ENCODE measurements at regions not wholly inside any gene's neighbourhood (a gene's known extent, or its start where the extent isn't known, plus 50 kb on each side); places are given as distances from the start of the nearest gene placed in this dataset.
"Not testable (repeated sequence)": the region's sequence is repeated elsewhere in the genome, so short reads cannot be mapped to it uniquely, and the experiment has no call there.

DNA sequence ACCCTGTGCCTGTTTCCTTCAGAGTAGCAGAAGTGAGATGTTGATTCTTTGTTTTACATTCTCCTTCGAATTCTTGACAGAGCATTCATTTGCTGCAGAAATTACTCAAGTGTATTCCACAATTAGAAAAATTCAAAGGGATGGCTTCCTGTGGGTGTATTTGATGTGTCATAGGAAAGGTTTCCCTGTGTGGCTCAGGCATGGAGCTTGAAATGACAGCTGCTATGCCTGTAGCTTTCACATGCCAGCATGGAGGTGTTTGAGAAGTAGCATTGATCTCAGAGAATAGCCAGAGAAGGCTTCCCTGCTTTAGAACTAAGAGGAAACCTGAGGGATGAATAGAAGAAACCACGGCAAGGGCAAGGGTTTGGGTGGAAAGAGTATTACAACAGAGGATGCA, 317.2 kb upstream of the DEPDC1 start:
- Histone ChIP-seq H3K9me2 (replicated peaks; ENCODE audit: insufficient read depth, low read length) (no peaks in the 10 kb centered on the region), H2AFZ (ENCODE audit: low read length) (no peak overlapping the region)
- DNase-seq, result no peak

DNA sequence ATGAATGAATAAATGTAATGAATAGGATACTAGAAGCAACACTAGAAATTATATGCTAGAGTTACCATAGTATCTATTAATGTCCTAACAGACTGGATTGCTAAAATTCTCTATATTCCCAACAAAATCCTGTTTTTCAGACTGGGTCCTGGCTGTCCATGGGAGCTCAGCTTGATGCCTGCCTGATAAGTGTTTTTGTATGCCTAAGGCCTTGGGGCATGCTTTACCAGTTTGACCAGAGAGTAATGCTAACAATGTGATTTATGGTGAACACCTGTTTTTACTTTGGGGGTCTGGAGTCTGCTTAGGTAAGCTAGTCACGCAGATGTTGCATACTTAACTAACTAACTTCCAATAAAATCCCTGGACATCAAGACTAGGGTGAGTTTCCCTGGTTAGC, 318.8 kb upstream of the DEPDC1 start:
- Histone ChIP-seq H3K9me3 (replicated peaks; ENCODE audit: insufficient read depth, low read length) (no peaks in the 10 kb centered on the region), H3K79me2 (ENCODE audit: low read length) (no peaks in the 10 kb centered on the region), H3K27me3 (replicated peaks; ENCODE audit: insufficient read depth, low read length) (no peaks in the 10 kb centered on the region), H3F3A (ENCODE audit: insufficient read depth, low read length) (no peaks in the 10 kb centered on the region), H3K4me2 (ENCODE audit: low read depth, low read length) (no peak overlapping the region), H3K4me3 (ENCODE audit: low read length) (no peak overlapping the region), H3K4me1 (ENCODE audit: low read length) (no peaks in the 10 kb centered on the region), H3K9ac (ENCODE audit: low read length) (no peak overlapping the region), H3K36me3 (replicated peaks; ENCODE audit: insufficient read depth, low read length) (no peaks in the 10 kb centered on the region), H2AFZ (ENCODE audit: low read length) (no peak overlapping the region), H4K20me1 (ENCODE audit: insufficient read depth, low read length) (no peaks in the 10 kb centered on the region), H3K27ac (ENCODE audit: low read length) (no peak overlapping the region), H3K9me2 (replicated peaks; ENCODE audit: insufficient read depth, low read length) (no peaks in the 10 kb centered on the region)
- no peak for DNase-seq
- TF ChIP-seq, protein P1, sequence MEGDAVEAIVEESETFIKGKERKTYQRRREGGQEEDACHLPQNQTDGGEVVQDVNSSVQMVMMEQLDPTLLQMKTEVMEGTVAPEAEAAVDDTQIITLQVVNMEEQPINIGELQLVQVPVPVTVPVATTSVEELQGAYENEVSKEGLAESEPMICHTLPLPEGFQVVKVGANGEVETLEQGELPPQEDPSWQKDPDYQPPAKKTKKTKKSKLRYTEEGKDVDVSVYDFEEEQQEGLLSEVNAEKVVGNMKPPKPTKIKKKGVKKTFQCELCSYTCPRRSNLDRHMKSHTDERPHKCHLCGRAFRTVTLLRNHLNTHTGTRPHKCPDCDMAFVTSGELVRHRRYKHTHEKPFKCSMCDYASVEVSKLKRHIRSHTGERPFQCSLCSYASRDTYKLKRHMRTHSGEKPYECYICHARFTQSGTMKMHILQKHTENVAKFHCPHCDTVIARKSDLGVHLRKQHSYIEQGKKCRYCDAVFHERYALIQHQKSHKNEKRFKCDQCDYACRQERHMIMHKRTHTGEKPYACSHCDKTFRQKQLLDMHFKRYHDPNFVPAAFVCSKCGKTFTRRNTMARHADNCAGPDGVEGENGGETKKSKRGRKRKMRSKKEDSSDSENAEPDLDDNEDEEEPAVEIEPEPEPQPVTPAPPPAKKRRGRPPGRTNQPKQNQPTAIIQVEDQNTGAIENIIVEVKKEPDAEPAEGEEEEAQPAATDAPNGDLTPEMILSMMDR (IDR thresholded peaks at IDR 0.05; ENCODE audit: low read length), result no peak
- TF ChIP-seq EZH2 (optimal IDR thresholded peaks at IDR 0.05; ENCODE audit: low read depth, low read length) (no peak), EZH2phosphoT487 (IDR thresholded peaks at IDR 0.05; ENCODE audit: low read length) (no peak)

More for the DNA sequence above, 317.2 kb upstream of the DEPDC1 start:
- H3K27me3 ChIP-seq (replicated peaks; ENCODE audit: insufficient read depth, low read length), result no peaks in the 10 kb centered on the region
- H3K4me2 ChIP-seq (ENCODE audit: low read depth, low read length), result no peak overlapping the region
- no peaks in the 10 kb centered on the region for H4K20me1 ChIP-seq (ENCODE audit: insufficient read depth, low read length)
- no peaks in the 10 kb centered on the region for H3K79me2 ChIP-seq (ENCODE audit: low read length)
- TF ChIP-seq, protein P1 (IDR thresholded peaks at IDR 0.05; ENCODE audit: low read length), result no peak
- TF ChIP-seq EZH2phosphoT487 (IDR thresholded peaks at IDR 0.05; ENCODE audit: low read length), result no peak
- TF ChIP-seq EZH2 (optimal IDR thresholded peaks at IDR 0.05; ENCODE audit: low read depth, low read length), result no peak
- H3K9me3 ChIP-seq (replicated peaks; ENCODE audit: insufficient read depth, low read length), result no peaks in the 10 kb centered on the region
- H3K4me3 ChIP-seq (ENCODE audit: low read length), result no peak overlapping the region
- no peaks in the 10 kb centered on the region for H3F3A ChIP-seq (ENCODE audit: insufficient read depth, low read length)
- no peaks in the 10 kb centered on the region for H3K4me1 ChIP-seq (ENCODE audit: low read length)
- no peak overlapping the region for H3K9ac ChIP-seq (ENCODE audit: low read length)
- H3K27ac ChIP-seq (ENCODE audit: low read length), result no peak overlapping the region
- no peaks in the 10 kb centered on the region for H3K36me3 ChIP-seq (replicated peaks; ENCODE audit: insufficient read depth, low read length)

DNA sequence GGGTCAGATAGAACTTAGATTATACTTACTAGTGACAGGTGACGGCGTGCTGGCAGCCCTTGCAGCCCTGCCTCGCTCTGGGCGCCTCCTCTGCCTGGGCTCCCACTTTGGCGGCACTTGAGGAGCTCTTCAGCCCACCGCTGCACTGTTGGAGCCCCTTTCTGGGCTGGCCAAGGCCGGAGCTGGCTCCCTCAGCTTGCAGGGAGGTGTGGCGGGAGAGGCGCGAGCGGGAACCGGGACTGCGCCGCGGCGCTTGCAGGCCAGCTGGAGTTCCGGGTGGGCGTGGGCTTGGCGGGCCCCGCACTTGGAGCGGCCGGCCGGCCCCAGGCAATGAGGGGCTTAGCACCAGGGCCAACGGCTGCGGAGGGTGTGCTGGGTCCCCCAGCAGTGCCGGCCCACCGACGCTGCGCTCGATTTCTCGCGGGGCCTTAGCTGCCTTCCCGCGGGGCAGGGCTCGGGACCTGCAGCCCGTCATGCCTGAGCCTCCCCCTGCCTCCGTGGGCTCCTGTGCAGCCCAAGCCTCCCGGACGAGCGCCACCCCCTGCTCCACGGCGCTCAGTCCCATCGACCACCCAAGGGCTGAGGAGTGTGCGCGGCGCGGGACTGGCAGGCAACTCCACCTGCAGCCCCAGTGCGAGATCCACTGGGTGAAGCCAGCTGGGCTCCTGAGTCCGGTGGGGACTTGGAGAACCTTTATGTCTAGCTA, 320.8 kb upstream of the DEPDC1 start:
- H3K9me2 ChIP-seq (replicated peaks; ENCODE audit: insufficient read depth, low read length); H3K9me3 ChIP-seq (replicated peaks; ENCODE audit: insufficient read depth, low read length); H4K20me1 ChIP-seq (ENCODE audit: insufficient read depth, low read length); H3K36me3 ChIP-seq (replicated peaks; ENCODE audit: insufficient read depth, low read length); H3K79me2 ChIP-seq (ENCODE audit: low read length); H3K9ac ChIP-seq (ENCODE audit: low read length); H3F3A ChIP-seq (ENCODE audit: insufficient read depth, low read length); H3K4me1 ChIP-seq (ENCODE audit: low read length); H3K4me2 ChIP-seq (ENCODE audit: low read depth, low read length); H2AFZ ChIP-seq (ENCODE audit: low read length); H3K4me3 ChIP-seq (ENCODE audit: low read length); H3K27me3 ChIP-seq (replicated peaks; ENCODE audit: insufficient read depth, low read length); H3K27ac ChIP-seq (ENCODE audit: low read length); DNase-seq: not testable (repeated sequence)

DNA sequence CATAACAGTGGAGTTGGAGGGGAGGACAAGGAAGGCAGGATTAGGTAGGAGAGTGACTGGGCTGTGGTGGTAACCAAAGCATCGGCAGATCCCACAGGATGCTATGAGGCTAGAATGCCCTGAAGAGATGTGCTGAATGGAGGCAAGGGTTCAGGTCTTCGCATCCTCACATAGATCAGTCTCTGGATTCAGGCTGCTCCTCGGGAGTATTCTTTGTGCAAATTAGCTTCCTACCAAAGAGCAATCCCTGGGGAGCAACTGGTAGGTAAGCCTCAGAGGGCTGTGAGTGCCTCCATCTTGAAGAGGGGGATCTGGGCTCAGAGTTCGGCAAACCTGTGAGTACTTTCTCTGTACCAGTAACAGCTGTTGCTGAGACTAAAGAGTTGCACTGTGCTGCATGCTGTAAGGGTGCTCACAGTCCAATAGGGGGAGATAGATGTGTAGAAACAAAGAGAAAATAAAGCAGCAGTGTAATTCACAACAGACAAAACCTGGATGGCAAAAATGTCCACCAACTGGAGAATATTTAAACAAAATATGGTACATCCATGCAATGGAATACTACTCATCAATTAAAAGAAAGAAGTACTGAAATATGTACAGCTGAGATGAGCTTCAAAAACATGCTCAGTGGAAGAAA, 322.4 kb upstream of the DEPDC1 start:
- DNase-seq, result peak; percentile 47
- Histone ChIP-seq H3K4me3 (ENCODE audit: low read length) (no peak overlapping the region), H3K36me3 (replicated peaks; ENCODE audit: insufficient read depth, low read length) (no peaks in the 10 kb centered on the region), H3K79me2 (ENCODE audit: low read length) (no peaks in the 10 kb centered on the region), H3K9me2 (replicated peaks; ENCODE audit: insufficient read depth, low read length) (no peaks in the 10 kb centered on the region), H4K20me1 (ENCODE audit: insufficient read depth, low read length) (no peaks in the 10 kb centered on the region), H3K4me1 (ENCODE audit: low read length) (no peaks in the 10 kb centered on the region), H3F3A (ENCODE audit: insufficient read depth, low read length) (no peaks in the 10 kb centered on the region), H3K9ac (ENCODE audit: low read length) (no peak overlapping the region), H3K27me3 (replicated peaks; ENCODE audit: insufficient read depth, low read length) (no peaks in the 10 kb centered on the region), H3K9me3 (replicated peaks; ENCODE audit: insufficient read depth, low read length) (no peaks in the 10 kb centered on the region), H3K4me2 (ENCODE audit: low read depth, low read length) (no peak overlapping the region), H3K27ac (ENCODE audit: low read length) (no peak overlapping the region), H2AFZ (ENCODE audit: low read length) (peak overlapping the region; percentile 14; the same call in 1 of the 2 replicates)
- TF ChIP-seq EZH2phosphoT487 (IDR thresholded peaks at IDR 0.05; ENCODE audit: low read length), result no peak
- TF ChIP-seq, protein P1 (IDR thresholded peaks at IDR 0.05; ENCODE audit: low read length), result peak; percentile 51

Data from MM.1S (cell line).